ENCODE measurements at regions not wholly inside any gene's neighbourhood (a gene's known extent, or its start where the extent isn't known, plus 50 kb on each side); places are given as distances from the start of the nearest gene placed in this dataset.

DNA sequence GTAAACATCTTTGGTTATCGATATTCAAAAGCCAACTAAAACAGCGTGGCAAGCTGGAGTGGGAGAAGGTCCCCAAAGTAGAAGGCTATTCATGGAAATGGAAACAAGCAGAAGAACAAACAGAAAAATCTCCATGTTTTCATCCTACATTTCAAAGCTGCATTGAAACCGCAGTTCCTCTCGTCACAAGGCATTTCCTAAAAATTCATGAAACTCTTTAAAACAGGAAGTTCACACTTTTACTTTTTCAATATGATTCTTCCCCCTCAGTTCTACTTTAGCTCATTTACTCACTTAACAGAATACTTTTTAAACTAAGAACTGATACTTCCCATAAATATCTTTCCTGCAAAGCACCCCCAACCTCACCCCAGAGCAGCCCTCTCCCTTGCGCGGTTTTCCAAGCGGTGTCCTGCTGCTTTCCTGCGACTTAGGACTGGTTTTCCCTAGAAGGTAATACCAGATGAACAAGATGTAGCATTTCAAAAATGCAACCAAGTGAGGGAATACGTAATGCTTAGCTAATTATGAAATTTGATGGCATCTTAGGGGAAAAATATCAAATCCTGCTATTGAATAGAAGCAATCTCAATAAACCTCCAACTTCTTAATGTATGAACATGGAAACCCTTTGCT is 228.3 kb upstream of the PKN2 start:
- in situ Hi-C loops (cut with MboI; ENCODE audit: low pct_unique_long_range_greater_than_20kb, low sequenced_read_pairs): no loop called here
- DNase-seq: peak; percentile 26

GRCh38 chr1:88457197-88457596 is 226.9 kb upstream of the PKN2 start:
- in situ Hi-C loops (cut with MboI; ENCODE audit: low pct_unique_long_range_greater_than_20kb, low sequenced_read_pairs): no loop called here
- DNase-seq: no peak

GRCh38 chr1:88461007-88461406 is 223.1 kb upstream of the PKN2 start:
- in situ Hi-C loops (cut with MboI; ENCODE audit: low pct_unique_long_range_greater_than_20kb, low sequenced_read_pairs): no loop called here
- no peak for DNase-seq

DNA sequence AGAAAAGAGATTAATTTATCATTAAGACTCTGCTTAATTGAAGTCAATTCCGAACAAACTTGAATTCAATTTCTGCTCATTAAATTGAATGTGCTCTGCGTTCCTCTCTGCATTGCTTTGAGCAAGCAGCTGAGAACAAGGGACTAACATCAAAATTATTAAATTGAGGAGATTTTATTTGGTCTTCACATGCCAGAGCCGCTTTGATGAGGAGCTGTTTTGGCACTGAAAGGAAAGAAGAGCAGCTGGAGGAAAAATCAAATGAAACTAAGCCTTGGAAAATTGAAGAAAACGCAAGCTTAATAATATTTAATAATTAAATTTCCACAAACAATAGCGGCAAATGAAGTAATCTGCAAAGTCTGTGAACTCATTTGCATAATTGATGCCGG is 222.0 kb upstream of the PKN2 start:
- in situ Hi-C loops (cut with MboI; ENCODE audit: low pct_unique_long_range_greater_than_20kb, low sequenced_read_pairs): no loop called here
- DNase-seq: no peak

DNA sequence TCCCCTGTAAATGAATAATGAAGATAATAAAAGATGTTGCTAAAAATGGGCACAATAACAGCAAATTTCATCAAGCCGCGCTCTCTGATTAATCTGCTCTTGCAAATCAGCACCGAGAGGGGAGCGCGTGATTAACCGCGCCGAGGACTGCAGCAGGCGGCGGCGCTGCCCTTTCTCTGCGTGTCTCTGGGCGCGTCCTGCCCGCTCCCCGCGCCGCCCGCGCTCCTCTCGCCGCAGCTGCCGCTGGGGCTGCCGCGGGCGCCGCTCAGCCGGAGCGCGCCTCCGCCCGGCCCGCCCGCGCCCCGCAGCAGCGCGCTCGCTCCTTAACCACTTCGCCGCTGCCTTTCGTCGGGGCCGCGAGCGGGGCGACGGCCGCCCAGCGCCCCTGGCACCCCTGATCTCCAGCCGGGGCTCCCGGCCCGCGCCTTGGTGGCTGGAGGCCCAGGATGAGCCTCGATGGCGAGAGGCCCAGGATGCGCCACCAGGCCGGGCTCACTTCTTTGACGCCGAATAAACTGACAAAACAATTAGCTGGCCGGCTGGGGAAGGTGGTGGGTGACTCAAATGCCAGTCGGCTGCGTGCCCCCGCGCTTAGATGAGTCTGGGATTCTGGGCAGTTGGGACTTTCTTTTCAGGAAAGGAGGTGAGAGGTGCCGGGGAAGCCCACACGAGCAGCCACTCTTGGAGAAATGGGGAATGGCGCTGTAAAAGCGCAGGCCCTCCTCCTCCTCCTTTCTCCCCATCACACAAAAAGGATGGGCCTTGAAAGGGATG is 221.4 kb upstream of the PKN2 start:
- no peak for DNase-seq
- in situ Hi-C loops (cut with MboI; ENCODE audit: low pct_unique_long_range_greater_than_20kb, low sequenced_read_pairs): no loop called here

- in situ Hi-C loops (cut with MboI; ENCODE audit: low pct_unique_long_range_greater_than_20kb, low sequenced_read_pairs): no loop called here
- DNase-seq: no peak
Measured at GRCh38 chr1:88463401-88463985, 220.6 kb upstream of the PKN2 start.

DNA sequence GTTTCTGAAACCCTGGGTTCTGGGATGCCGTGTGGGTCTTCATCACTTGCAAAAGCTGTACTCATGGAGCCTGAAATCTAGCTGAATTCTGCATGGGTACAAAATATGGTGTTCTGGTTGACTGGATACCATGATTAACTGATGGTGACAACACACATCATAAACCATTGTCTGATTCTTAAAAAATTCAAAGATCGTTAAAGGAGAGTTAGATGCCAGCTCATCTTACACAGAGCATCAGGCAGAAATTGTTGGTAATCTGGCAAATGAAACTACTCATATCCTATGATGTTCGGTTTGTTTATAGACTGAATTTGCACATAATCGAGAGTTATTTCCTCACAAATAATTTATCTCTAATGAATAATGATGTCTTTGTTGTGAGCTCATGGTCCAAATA is 218.1 kb upstream of the PKN2 start:
- in situ Hi-C loops (cut with MboI; ENCODE audit: low pct_unique_long_range_greater_than_20kb, low sequenced_read_pairs): no loop called here
- DNase-seq: no peak

DNA sequence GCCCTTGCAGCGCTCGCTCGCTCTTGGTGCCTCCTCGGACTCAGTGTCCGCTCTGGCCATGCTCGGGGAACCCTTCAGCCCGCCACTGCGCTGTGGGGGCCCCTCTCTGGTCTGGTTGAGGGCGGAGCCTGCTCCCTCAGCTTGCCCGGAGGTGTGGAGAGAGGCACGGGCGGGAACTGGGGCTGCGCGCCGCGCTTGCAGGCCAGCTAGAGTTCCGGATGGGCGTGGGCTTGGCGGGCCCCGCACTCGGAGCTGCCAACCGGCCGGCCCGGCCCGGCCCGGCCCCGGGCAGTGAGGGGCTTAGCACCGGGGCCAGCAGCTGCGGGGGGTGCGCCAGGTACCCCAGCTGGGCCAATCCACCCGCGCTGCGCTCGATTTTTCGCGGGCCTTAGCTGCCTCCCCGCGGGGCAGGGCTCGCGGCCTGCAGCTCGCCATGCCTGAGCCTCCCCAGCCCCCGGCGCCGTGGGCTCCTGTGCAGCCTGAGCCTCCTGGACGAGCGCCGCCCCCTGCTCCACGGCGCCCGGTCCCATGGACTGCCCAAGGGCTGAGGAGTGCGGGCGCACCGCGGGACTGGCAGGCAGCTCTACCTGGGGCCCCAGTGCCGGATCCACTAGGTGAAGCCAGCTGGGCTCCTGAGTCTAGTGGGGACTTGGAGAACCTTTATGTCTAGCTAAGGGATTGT is 217.0 kb upstream of the PKN2 start:
- in situ Hi-C loops (cut with MboI; ENCODE audit: low pct_unique_long_range_greater_than_20kb, low sequenced_read_pairs): no loop called here
- no peak for DNase-seq

- no peak for DNase-seq
- in situ Hi-C loops (cut with MboI; ENCODE audit: low pct_unique_long_range_greater_than_20kb, low sequenced_read_pairs): no loop called here
Measured at GRCh38 chr1:88472298-88472697, 211.8 kb upstream of the PKN2 start.

DNA sequence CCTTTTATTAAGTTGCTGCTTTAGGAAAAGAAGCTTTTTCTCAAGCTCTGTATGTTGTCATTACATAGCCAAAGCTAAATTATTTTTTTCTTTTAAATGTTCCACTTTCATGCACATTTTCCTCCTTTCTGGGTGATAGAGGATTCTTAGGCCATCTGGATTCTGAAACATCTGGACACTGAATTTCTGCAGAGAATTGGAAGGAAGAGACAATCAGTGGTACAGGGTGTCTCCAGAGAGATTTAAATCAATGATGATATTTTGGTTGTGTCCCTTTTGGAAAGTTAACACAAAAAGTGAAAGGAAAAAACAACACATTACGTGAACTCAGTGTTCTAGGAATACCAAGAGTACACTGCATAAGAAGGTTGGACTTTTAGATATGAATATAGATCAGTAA is 211.4 kb upstream of the PKN2 start:
- no peak for DNase-seq
- in situ Hi-C loops (cut with MboI; ENCODE audit: low pct_unique_long_range_greater_than_20kb, low sequenced_read_pairs): no loop called here

DNA sequence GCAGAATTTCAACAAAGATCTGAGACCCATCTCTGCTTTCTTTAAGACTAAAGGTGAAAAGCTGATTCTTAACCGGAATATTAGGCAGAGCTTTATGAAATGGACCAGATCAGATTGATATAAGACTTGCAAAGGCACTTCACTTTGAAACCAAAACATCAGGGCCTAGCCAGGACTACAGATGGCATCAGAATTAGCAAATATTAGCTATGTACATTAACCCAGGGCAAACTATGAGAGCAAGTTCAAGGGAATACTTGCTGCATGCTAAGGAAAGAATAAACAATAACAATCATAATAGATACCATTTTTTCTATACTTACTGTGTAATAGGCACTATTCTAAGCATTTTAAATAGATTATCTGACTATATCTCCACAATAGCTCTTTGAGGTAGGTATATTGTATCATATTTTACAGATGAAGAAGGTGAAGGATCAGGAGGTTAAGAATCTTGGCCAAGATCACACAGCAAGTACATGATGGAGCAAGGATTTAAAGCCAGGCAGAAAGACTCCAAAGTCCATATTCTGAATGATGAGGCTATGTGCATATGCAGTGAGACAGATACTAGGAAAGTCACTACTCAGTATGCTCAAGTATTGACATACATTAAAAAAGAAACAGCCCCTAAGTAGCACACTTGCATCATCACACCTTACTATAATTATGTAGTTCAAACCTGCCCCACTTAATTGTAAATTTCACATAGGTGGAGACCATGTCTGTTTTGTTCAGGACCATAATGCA is 209.3 kb upstream of the PKN2 start:
- in situ Hi-C loops (cut with MboI; ENCODE audit: low pct_unique_long_range_greater_than_20kb, low sequenced_read_pairs): no loop called here
- no peak for DNase-seq

DNA sequence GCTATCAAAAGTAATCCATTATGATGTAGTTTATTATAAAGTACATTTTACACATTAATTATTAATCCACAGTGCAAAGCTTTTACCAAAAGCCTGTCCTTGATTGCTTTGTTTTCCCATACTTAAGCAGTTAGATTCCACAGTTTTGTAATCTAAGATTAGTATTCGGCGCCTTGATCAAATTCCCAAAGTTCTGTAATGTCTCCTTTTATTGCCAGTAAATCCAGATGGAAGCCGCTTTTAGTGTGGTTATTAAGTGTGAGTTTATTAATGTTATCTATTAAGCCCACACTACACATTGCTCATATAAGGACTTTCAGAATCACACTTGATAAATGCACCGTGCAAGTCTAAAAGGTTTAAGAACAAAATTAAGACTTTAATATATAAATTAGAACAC is 199.2 kb upstream of the PKN2 start:
- in situ Hi-C loops (cut with MboI; ENCODE audit: low pct_unique_long_range_greater_than_20kb, low sequenced_read_pairs): no loop called here
- no peak for DNase-seq

DNA sequence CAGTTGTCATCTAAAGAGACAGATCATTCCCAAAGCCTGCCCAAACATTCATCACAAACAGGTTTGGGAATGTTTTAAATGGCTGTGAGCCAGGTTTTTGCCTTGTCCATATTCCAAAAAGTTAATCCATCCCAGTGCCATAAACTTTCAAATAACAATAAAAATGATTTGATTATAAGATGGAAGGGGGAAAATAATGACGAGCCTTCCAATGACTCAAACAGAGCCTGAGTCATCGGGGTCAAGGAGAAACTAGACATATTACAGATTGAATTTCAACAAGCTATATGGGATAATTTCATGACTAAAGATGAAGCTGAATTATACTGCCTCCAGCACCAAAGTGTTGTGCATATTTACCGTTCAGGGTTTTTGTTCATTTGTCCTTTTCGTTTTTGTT is 195.8 kb upstream of the PKN2 start:
- DNase-seq: no peak
- in situ Hi-C loops (cut with MboI; ENCODE audit: low pct_unique_long_range_greater_than_20kb, low sequenced_read_pairs): no loop called here

DNA sequence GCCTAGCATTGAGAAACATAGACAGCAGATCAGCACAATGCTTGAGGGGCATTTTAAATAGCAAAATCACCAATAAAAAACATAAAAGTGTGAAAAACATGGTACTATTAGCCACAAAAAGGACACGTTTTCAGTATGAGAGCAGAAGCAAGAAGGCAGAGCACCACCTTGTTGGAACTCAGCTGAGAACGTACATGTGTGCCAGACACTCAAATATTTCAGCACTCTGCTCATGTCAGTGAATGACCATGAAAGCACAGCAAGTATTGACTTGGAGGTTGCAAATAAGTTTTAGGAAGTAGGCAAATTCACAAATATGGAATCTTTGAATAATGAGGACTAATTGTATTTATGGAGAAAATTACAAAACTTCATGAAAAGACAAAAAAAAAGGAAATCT is 193.4 kb upstream of the PKN2 start:
- in situ Hi-C loops (cut with MboI; ENCODE audit: low pct_unique_long_range_greater_than_20kb, low sequenced_read_pairs): no loop called here
- DNase-seq: no peak

- DNase-seq: no peak
- in situ Hi-C loops (cut with MboI; ENCODE audit: low pct_unique_long_range_greater_than_20kb, low sequenced_read_pairs): no loop called here
Measured at GRCh38 chr1:88499671-88500070, 184.4 kb upstream of the PKN2 start.

DNA sequence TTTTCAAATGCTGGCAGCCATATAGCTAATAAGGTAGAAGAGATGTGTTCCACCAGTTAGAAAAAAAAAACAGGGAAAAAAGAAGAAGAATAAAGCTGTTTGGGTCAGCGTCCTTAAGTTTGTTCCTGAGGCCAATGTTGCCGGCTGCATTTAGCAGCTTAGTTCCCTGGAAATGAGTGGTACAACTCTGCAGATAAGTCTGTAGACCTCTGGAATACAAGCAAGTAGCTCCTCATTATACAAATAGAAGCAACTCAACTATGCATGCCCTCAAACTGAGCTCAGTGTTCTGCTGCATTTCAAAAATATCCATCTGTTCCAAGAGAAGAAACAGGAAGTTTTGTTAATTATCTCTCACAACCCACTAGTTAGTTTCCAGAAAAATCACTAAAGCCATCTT is 181.2 kb upstream of the PKN2 start:
- in situ Hi-C loops (cut with MboI; ENCODE audit: low pct_unique_long_range_greater_than_20kb, low sequenced_read_pairs): no loop called here

GRCh38 chr1:88503646-88504045 is 180.4 kb upstream of the PKN2 start:
- in situ Hi-C loops (cut with MboI; ENCODE audit: low pct_unique_long_range_greater_than_20kb, low sequenced_read_pairs): no loop called here
- no peak for DNase-seq

More for the DNA sequence above, 181.2 kb upstream of the PKN2 start:
- DNase-seq: no peak

GRCh38 chr1:88504601-88505000 is 179.5 kb upstream of the PKN2 start:
- no peak for DNase-seq
- in situ Hi-C loops (cut with MboI; ENCODE audit: low pct_unique_long_range_greater_than_20kb, low sequenced_read_pairs): no loop called here

DNA sequence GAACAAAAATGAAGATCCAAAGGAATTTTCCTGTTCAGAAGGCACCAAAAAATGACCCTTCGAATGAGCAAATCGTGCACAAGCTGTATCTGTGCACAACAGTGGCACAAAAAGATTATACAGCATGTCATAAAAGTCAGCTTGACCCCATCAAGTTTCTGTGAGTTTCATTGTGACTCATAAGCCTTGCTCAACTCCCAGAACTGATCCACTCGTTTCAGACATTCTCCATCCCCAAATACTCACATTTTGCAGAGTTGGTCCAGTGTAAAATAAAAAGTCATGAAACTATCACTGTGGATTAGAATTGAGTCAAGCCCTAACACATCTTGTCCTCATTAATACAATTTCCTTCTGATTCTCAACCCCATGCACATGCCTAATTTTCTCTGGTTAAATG is 174.7 kb upstream of the PKN2 start:
- DNase-seq: no peak
- in situ Hi-C loops (cut with MboI; ENCODE audit: low pct_unique_long_range_greater_than_20kb, low sequenced_read_pairs): no loop called here
